Iris pigment epithelial cell (primary cell): ENCODE measurements at regions not wholly inside any gene's neighbourhood (a gene's known extent, or its start where the extent isn't known, plus 50 kb on each side); places are given as distances from the start of the nearest gene placed in this dataset.

Experiments used
- DNase-seq: peaks from one replicate; pipeline ENCODE4 v3.0.0-alpha.2; 2011; ENCODE audit warnings: low read depth

GRCh38 chr22:49078076-49078710 is 749.5 kb downstream of the BRD1 start:
- DNase-seq = no peak

GRCh38 chr22:49077586-49077985 is 750.1 kb downstream of the BRD1 start:
- DNase-seq = no peak

- no peak for DNase-seq
Measured at GRCh38 chr22:49077036-49077393, 750.7 kb downstream of the BRD1 start.

DNA sequence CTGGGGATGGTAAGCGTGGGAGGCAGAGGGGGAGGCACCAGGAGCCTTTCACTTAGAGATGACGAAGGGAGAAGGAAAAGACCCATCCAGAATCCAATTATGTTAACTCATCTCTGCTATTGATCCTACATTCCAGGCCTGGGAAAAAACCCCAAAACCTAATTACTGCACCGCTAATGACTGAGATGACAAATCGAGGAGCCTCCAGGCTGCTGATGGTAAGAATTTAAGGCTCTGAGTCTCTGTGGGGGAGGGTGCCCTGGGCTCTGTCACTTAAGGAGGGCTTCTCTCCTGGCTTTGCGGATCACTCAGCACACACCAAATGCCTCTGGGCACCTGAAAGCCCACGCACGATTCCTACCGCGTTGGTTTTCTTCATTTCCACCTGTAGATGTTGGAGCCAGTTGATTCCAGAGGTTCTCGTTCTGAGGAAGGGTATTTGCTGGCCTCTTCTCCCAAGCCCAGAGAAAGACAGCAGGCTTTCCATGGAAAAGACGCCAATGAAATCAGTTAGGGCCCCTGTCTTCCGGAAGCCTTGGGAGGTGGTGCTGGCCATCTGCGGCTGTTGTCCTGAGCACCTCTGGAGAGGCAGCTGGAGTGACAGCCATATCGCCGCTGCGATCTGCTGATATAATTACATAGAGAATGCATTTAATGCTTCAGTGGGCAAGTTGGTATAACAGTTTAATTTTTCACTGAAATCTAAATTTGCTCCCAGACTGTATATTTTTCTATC is 751.2 kb downstream of the BRD1 start:
- DNase-seq = no peak

- no peak for DNase-seq
Measured at GRCh38 chr22:49075150-49075549, 752.5 kb downstream of the BRD1 start.

GRCh38 chr22:49073873-49074417 is 753.7 kb downstream of the BRD1 start:
- no peak for DNase-seq

DNA sequence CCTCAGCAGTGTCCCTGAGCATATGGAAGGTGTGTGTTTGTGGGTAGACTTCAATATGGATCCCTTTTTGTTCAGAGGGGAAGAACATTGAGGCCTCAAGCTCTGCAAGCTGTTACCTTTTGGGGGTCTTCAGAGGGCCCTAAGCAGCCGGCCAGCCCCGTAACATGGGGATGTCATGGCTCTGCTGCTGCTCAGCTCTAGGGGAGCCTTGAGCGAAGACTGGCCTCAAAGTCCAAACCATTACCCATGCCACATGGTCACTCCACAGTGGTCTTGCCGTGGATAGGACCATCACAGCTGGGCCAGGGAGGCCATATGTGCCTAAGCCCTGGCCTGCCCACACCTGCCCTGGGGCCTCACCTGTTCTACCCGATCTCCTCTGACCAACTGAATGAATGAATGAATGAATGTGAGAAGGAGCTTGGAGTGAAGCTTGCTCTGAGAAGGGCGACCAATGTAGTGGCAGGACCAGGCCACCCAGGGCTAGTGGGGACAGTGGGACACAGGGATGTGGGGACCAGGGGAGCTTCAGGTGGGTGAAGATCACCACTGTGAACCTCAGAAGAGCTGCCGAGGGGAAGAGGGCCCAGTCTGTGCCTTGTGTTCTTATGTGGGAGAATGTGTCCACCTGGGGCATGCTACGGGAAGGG is 754.6 kb downstream of the BRD1 start:
- DNase-seq = no peak

DNA sequence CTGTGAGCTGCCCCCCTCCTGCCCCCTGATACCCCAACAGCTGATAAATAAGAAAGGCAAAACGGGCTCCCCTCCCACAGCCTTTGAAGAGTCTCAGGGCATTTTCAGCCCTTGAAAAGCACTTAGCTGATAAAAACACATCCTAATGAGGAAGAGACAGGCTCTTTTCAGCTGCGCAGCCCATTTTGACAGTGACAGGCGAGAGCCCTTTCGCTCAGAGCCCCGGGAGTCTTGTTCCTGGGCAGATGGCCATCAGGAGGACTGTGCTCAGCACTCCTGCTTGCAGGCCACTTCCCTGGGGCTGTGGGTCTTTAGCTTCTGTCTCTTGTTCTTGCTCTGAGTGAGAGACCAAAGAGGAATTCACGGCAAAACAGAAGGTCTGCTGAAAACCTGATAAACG is 757.2 kb downstream of the BRD1 start:
- DNase-seq = no peak

DNA sequence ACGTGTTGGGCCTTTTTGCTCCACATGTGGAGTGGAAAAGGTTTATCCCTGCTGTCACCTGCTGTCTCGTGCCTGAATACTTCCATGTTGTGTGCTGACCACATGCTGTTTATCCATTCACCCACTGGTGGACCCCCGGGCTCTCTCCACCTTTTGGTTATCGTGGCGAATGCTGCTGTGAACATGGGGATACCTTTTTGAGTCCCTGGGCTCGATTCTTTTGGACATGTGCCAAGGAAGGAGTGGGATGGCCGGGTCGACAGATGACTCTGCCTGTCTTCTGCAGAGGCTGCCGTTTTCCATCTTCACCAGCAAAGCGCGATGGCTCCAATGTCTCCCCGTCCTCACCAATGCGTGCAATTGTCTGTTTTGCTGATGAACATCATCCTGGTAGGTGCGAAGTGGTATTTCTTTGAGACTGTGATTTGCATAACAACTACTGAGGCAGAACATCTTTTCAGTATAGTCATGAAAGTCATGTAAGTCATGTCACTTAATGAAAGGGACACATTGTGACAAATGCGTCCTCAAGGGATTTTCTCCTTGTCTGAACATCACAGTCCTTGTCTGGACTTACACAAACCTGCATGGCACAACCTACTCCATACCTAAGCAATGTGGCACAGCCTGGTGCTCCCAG is 758.7 kb downstream of the BRD1 start:
- DNase-seq = no peak

DNA sequence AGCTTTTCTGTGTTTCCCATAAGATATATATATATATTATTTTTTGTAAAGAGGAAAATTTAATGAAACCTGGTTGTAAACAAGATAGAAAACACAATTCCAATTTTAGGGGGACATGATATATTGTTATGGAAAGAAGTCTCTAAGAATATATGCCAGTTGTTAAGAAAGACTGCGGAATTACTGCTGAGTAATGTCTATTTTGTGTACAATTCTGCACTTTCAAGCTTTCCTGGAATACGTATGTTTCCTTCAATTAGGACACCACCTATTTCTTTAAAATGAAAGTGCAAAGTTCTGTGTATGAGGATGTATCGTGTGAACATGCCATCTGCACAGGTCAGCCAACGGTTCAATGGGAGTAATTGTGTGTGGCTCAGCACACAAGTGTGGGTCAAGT is 760.2 kb downstream of the BRD1 start:
- DNase-seq = no peak

DNA sequence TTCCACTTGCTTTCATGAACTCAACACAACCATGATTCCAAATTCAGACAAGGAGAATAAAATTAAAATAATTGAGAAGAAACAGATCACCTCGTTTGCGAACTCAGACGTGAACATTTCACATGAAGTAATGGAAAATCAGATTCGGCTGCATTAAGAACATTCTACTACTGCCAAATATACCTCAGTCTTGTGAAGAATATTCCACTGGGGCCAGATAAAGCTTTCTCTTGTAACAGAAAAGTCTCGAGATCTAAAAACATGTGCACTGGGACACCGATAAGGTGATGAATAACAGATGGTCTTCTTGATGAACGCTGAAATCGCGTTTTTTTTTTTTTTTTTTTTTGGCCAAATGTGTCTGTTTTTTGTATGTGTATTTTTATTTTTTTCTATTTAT is 761.1 kb downstream of the BRD1 start:
- DNase-seq = no peak

GRCh38 chr22:49064836-49065235 is 762.8 kb downstream of the BRD1 start:
- no peak for DNase-seq

DNA sequence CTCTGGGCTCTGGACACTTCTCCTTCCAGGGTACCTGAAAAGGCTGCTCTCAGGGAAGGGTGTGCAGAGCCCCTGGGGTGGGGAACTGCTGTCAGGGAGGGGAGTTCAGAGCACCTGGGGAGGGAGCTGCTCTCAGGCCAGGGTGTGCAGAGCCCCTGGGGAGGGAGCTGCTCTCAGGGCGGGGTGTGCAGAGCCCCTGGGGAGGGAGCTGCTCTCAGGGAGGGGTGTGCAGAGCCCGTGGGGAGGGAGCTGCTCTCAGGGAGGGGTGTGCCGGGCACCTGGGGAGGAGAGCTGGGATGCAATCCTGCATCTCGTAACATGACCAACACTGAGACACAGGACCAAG is 764.2 kb downstream of the BRD1 start:
- DNase-seq = no peak

DNA sequence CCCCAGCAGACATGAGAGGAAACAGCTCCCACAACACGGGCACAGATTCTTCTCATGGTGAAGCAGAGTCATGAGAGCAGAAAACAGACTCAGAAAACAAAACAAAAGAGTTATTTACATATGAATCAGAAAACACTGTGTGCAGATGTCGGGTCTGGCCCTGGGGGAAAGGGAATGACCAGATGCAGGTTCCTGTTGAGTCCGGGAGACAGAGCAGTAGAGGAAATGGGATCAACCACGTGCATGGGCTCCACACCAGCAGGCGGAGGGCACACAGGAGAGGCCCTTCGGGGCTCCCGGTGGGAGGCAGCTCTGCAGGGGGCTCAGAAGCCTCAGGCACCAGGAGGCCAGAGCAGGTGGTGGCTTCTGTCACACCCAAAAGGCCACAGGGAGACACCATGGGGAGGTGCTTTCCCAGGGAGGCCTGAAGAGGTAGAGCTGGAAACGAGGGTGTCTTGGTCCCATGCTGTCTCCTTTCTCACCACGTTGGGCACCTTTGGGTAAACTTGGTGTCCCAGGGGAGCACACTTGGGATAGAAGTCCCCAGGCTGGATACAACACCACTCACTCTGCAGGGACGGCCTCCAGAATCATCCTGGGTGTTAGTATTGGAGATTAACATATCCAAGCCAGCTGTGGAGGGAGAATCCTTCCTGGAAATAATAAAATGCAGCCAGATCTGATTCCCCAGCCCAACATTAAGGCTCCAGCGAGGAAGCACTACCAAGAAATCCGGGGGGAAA is 764.7 kb downstream of the BRD1 start:
- no peak for DNase-seq

DNA sequence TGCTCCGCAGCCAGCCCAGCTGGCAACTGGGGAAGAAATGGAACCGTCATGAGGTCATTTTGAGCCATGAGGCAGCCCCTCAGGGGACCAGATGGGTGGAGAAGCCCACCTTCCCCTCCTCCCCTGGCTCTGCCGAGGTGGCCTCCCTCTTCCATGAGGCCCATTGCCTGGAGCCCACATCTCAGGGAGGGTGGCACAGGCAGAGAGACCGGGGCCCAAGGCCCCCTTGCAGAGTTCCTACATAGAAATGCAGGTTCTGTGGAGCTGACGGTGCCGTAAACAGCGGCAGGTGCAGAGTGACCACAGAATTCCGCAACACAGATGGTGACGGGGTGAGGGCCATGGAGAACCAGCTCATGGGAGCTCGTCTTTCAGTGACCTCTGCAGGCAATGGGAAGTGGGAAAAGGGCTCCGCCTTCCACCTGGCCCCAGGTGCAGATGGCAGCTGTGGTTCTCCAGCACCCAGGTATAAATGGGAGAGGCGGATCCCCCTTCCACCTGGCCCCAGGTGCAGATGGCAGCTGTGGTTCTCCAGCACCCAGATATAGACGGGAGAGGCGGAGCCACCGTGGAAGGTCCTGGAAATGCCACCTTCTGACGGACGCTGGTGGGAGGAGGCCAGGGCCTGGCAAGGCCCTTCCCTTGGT is 765.4 kb downstream of the BRD1 start:
- DNase-seq = no peak

- DNase-seq = no peak
Measured at GRCh38 chr22:49057910-49058309, 769.8 kb downstream of the BRD1 start.

DNA sequence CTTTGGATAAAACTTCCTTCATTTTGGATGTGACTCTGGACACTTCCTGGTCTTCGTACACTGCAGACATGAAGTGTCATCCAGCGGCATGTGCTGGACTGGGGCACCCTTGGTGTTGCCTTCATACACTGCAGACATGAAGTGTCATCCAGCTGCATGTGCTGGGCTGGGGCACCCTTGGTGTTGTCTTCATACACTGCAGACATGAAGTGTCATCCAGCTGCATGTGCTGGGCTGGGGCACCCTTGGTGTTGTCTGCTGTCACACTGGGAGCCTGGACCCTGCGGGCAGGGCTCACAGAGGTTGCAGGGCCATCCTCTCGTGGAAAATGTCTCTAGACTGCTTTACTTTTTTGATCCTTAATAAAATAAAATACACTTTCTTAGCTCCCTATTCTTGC is 771.4 kb downstream of the BRD1 start:
- no peak for DNase-seq

DNA sequence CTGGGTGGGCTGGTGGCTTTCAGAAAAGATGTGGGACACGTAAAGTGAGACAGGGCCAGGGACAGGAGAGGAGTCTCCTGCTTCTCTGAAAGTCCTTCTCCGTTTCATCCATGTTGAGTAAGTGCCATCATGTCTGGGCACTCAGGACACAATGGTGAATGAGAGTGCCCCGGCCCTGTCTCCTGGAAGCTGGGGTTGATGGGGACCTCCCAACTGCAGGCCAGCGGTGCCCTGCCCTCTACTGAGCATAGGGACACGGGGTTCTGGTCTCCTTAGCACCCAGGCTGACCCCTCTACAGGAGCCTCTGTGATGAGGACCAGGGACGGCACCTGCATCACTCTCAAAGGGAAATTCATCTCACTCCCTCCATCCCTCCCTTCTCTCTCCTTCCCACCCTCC is 772.3 kb downstream of the BRD1 start:
- DNase-seq = no peak

- no peak for DNase-seq
Measured at GRCh38 chr22:49053578-49053977, 774.1 kb downstream of the BRD1 start.

DNA sequence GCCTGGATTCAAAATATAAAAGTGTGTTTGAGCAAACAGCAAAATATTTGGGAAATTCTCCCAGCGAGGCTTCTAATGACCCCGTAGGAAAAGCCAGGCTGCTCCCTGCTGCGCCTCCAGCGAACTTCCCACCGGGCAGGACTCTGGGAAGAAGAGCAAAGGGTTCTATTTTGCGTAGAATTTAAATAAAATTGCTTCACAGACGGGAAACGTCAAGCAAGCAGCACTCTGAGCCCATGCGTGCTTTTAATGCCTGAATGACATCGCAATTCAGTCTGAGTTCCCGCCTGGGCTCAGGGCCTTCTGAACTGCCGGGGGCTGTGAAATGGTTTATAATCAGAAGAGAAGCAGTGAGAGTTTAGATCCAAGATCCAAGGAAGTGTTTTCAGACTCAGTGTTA is 775.1 kb downstream of the BRD1 start:
- DNase-seq = no peak

DNA sequence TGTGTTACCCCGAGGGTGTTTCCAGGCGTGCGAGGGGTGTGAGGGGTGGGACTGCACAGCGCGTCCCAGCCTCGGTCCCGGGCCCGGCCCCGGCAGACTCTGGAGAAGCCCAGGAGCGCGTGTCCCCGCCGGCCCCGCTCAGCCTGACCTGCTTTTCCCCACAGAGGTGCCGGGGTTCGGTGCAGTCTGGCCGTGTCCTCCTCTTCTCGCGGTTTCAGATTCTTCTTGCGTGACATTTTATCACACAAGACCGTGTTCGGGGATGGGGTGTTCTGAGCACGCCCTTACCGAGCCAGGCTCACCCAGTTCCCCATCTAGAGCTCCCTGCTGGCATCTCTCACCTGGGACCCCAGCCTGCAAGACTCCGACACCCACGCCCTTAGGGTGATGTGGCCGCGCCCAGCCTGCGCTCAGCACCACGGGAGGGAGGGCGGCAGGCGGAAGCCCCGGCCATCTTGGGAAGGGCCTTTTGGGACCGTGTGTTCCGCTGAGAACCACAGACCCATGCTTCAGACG is 775.6 kb downstream of the BRD1 start:
- no peak for DNase-seq
